Thyroid gland (tissue), 4 donors: ENCODE measurements at regions not wholly inside any gene's neighbourhood (a gene's known extent, or its start where the extent isn't known, plus 50 kb on each side); places are given as distances from the start of the nearest gene placed in this dataset. TPM values are rescaled to one million over a fixed set of nuclear protein-coding genes. Genes with fewer than 3 reads are reported as not detected.
"Not testable (repeated sequence)": the region's sequence is repeated elsewhere in the genome, so short reads cannot be mapped to it uniquely, and the experiment has no call there.

Experiments used
- DNase-seq, 2 donors: peaks; one replicate each; pipeline ENCODE4 v3.0.0-alpha.2; 2019
- H3K27ac ChIP-seq, 3 donors: fragments of 200-600 bp; sonication (generic); 1 replicate in 2 of 3; 2 replicates in 1 of 3; pipeline ENCODE4 v1.5.1; 2016 to 2019; ENCODE audit warnings: mild to moderate bottlenecking in 1 of 3, moderate library complexity in 1 of 3
- H3K27me3 ChIP-seq: fragments of 200-600 bp; sonication (generic); one replicate; pipeline ENCODE4 v1.5.1; 2019
- H3K36me3 ChIP-seq, 2 donors: fragments of 200-600 bp; sonication (generic); one replicate each; pipeline ENCODE4 v1.5.1; 2016 to 2019
- H3K4me1 ChIP-seq, 2 donors: fragments of 200-600 bp; sonication (generic); one replicate each; pipeline ENCODE4 v1.5.1; 2017 to 2019
- H3K4me3 ChIP-seq, 3 donors: fragments of 200-600 bp; sonication (generic); replicated peaks in 1 of 3; 1 replicate in 2 of 3; 2 replicates in 1 of 3; pipeline ENCODE4 v1.5.1; 2016; ENCODE audit warnings: mild to moderate bottlenecking in 1 of 3
- H3K9me3 ChIP-seq: fragments of 200-600 bp; sonication (generic); one replicate; pipeline ENCODE4 v1.5.1; 2017
- CTCF ChIP-seq, 6 experiments: fragments of 200-600 bp in 3 of 6; fragments of 450-650 bp in 3 of 6; sonication (generic) in 3 of 6; IDR thresholded peaks; one replicate each; pipeline ENCODE4 v1.5.1; 2016 to 2019; ENCODE audit warnings: antibody characterized with exemption in 6 of 6, mild to moderate bottlenecking in 2 of 6, inconsistent platforms in 1 of 6, moderate library complexity in 1 of 6
- POLR2A ChIP-seq, 2 donors: fragments of 450-650 bp; IDR thresholded peaks; one replicate each; pipeline ENCODE4 v1.6.1; 2017; ENCODE audit warnings: antibody characterized with exemption in 2 of 2, mild to moderate bottlenecking in 2 of 2, moderate library complexity in 1 of 2
- WGBS, 2 donors: methylation state at CpG; one replicate each; pipeline ENCODE4 v1.1.5; 2017; 5-methylcytosine and 5-hydroxymethylcytosine counted together
- intact Hi-C: fragments of 100-400 bp; cut with DNase I; formaldehyde crosslinking; loops from one replicate; pipeline ENCODE4 v1.15.1; 2023
- small RNA-seq: library from RNA; depleted of rRNA; stranded (forward); fragments of <200 nt; gene quantifications from one replicate; pipeline ENCODE3, GENCODE V24; 2016

GRCh38 chr2:131966256-131966655 lies 195.5 kb downstream of the ANKRD30BL start:
- 93% methylated on average over 31 to 32 of the region's 32 CpGs for WGBS, 2 donors
- H3K9me3 ChIP-seq, result no peaks in the 10 kb centered on the region
- H3K36me3 ChIP-seq, result no peaks in the 10 kb centered on the region
- TF ChIP-seq CTCF (IDR thresholded peaks at IDR 0.05), result no peak
- TF ChIP-seq POLR2A (IDR thresholded peaks at IDR 0.05), result no peak
- no peaks in the 10 kb centered on the region for H3K27me3 ChIP-seq
- intact Hi-C loops, result no loop called here
- no peak overlapping the region for H3K27ac ChIP-seq
- H3K4me3 ChIP-seq, result no peak overlapping the region
- DNase-seq, result no peak
- H3K4me1 ChIP-seq, result no peaks in the 10 kb centered on the region

GRCh38 chr2:131958019-131958609 lies 203.6 kb downstream of the ANKRD30BL start:
- H3K27me3 ChIP-seq, H3K27ac ChIP-seq, H3K4me1 ChIP-seq, H3K4me3 ChIP-seq, DNase-seq, H3K9me3 ChIP-seq, H3K36me3 ChIP-seq, intact Hi-C loops: not testable (repeated sequence)
- 46 to 65% methylated on average over 2 of the region's 2 CpGs for WGBS, 2 donors

GRCh38 chr2:131948641-131949040 lies 213.1 kb downstream of the ANKRD30BL start:
- H3K9me3 ChIP-seq, H3K36me3 ChIP-seq, intact Hi-C loops, DNase-seq, H3K4me3 ChIP-seq, H3K27ac ChIP-seq, H3K4me1 ChIP-seq, H3K27me3 ChIP-seq: not testable (repeated sequence)

GRCh38 chr2:131923287-131923686 lies 238.5 kb downstream of the ANKRD30BL start:
- DNase-seq, H3K4me3 ChIP-seq, H3K27ac ChIP-seq, H3K36me3 ChIP-seq, H3K9me3 ChIP-seq, intact Hi-C loops, H3K27me3 ChIP-seq, H3K4me1 ChIP-seq: not testable (repeated sequence)
- 64 to 73% methylated on average over 1 of the region's 1 CpG for WGBS, 2 donors

GRCh38 chr2:131922854-131923253 lies 238.9 kb downstream of the ANKRD30BL start:
- H3K27ac ChIP-seq, H3K36me3 ChIP-seq, H3K4me1 ChIP-seq, intact Hi-C loops, H3K4me3 ChIP-seq, DNase-seq, H3K27me3 ChIP-seq, H3K9me3 ChIP-seq: not testable (repeated sequence)
- WGBS, 2 donors, result 70 to 88% methylated on average over 2 of the region's 2 CpGs

Small RNAs in the stretch of these regions (small RNA-seq; reads per million reads assigned to genes)
- gene AC093787.1, result not detected
